Umbilical cord (tissue), 1 donor: ENCODE measurements at regions not wholly inside any gene's neighbourhood (a gene's known extent, or its start where the extent isn't known, plus 50 kb on each side); places are given as distances from the start of the nearest gene placed in this dataset.

Experiments
- DNase-seq: peaks from one replicate; pipeline ENCODE4 v3.0.0-alpha.2; 2015; ENCODE audit warnings: low spot score

- DNase-seq, result no peak
These were observed 81.9 kb upstream of the TMLHE start for GRCh38 chrX:155694649-155695048.

- no peak for DNase-seq
These were observed 70.1 kb upstream of the TMLHE start for GRCh38 chrX:155682834-155683233.

- DNase-seq, result no peak
These were observed 67.0 kb upstream of the TMLHE start for GRCh38 chrX:155679715-155680114.

GRCh38 chrX:155673338-155673737 lies 60.6 kb upstream of the TMLHE start:
- DNase-seq, result no peak

GRCh38 chrX:155666741-155667140 lies 54.0 kb upstream of the TMLHE start:
- no peak for DNase-seq
